Cardiac fibroblast (primary cell): ENCODE measurements at regions not wholly inside any gene's neighbourhood (a gene's known extent, or its start where the extent isn't known, plus 50 kb on each side); places are given as distances from the start of the nearest gene placed in this dataset.

ENCODE experiments used
- DNase-seq, 2 donors: peaks; one replicate each; pipeline versions ENCODE4 v3.0.0 to v3.0.0-alpha.2; 2010; ENCODE audit warnings: low read depth in 2 of 2
- H3K4me3 ChIP-seq, 2 donors: replicated peaks in 1 of 2; 1 replicate in 1 of 2; 2 replicates in 1 of 2; pipeline ENCODE4 v1.5.1; 2011; ENCODE audit warnings: low read depth in 2 of 2, low read length in 2 of 2, mild to moderate bottlenecking in 2 of 2, moderate library complexity in 1 of 2
- TF ChIP-seq, protein P1 (sequence below): IDR thresholded peaks from one replicate; pipeline ENCODE4 v1.5.1; 2011; ENCODE audit warnings: low read depth, mild to moderate bottlenecking, low read length, inconsistent platforms

DNA sequence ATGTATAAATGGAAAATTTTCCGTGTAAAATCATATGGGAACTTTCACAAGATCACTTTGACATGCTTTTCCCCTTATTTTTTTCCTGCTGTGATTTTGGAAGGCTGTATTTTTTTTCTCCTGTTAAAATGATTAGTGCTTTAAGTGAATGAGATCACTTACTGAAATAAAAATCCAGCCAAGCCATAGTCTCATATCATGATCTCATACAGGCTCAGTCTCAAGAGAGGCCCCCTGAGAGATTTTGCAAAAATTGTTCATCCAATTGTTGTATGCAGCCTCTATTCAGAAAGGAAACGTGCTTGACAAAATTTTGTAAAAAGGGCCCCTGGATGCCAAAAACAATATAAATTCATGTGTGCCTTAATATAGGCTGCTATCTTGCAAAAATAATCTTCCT, 528.2 kb downstream of the HDGFL1 start:
- no peak overlapping the region for H3K4me3 ChIP-seq
- DNase-seq = peak in 1 of 2 donors; percentile 28
- TF ChIP-seq, protein P1, sequence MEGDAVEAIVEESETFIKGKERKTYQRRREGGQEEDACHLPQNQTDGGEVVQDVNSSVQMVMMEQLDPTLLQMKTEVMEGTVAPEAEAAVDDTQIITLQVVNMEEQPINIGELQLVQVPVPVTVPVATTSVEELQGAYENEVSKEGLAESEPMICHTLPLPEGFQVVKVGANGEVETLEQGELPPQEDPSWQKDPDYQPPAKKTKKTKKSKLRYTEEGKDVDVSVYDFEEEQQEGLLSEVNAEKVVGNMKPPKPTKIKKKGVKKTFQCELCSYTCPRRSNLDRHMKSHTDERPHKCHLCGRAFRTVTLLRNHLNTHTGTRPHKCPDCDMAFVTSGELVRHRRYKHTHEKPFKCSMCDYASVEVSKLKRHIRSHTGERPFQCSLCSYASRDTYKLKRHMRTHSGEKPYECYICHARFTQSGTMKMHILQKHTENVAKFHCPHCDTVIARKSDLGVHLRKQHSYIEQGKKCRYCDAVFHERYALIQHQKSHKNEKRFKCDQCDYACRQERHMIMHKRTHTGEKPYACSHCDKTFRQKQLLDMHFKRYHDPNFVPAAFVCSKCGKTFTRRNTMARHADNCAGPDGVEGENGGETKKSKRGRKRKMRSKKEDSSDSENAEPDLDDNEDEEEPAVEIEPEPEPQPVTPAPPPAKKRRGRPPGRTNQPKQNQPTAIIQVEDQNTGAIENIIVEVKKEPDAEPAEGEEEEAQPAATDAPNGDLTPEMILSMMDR = no peak

GRCh38 chr6:23106951-23107350, 537.6 kb downstream of the HDGFL1 start:
- peak; percentile 2 to 75 for DNase-seq
- TF ChIP-seq, protein P1 = no peak
- H3K4me3 ChIP-seq = no peak overlapping the region

GRCh38 chr6:23111984-23112383, 542.6 kb downstream of the HDGFL1 start:
- no peak overlapping the region for H3K4me3 ChIP-seq
- DNase-seq = peak in 1 of 2 donors; percentile 57
- TF ChIP-seq, protein P1 = no peak

GRCh38 chr6:23114812-23115504, 545.6 kb downstream of the HDGFL1 start:
- TF ChIP-seq, protein P1 = no peak
- no peak for DNase-seq
- no peak overlapping the region for H3K4me3 ChIP-seq

DNA sequence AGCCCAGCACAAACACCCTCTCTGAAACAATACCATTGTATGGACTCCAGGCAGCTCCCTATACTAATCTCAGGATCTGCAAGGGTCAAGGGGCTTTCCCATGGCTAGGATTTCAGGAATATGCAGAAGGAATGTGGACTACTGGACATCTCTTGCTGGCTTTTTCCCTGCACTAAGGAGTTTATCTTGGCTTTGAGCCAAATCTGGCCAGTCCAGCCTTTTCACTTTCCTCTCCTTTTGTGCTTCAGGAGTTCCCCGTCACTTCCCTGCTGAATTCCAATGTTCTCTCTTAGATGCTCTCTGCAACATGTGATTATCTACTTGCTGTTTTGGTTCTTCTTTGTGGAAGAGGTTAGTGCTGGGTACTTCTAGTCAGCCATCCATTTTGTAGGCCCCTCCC, 568.2 kb downstream of the HDGFL1 start:
- H3K4me3 ChIP-seq = no peak overlapping the region
- peak; percentile 18 to 36 for DNase-seq

DNA sequence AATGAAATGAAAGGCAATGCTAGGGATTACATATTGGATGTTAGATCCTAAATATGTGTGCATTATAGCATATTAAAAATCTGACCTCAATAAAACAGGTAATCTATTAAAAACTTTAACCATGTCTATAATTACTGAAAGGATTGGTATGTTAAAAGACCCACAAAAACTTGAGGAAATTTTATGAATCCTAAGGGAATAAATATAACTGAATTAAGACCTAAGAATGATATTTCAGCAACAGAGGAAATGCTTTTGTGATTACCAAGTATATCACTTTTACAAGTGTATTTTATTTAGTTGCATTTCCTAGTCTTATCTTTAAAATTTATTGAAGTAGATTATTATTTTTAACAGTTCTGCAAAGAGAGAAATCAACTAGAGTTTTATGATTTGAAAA, 571.5 kb downstream of the HDGFL1 start:
- H3K4me3 ChIP-seq = no peak overlapping the region
- TF ChIP-seq, protein P1 = no peak
- peak in 1 of 2 donors; percentile 10 for DNase-seq

More for the DNA sequence above, 568.2 kb downstream of the HDGFL1 start:
- TF ChIP-seq, protein P1 = no peak

DNA sequence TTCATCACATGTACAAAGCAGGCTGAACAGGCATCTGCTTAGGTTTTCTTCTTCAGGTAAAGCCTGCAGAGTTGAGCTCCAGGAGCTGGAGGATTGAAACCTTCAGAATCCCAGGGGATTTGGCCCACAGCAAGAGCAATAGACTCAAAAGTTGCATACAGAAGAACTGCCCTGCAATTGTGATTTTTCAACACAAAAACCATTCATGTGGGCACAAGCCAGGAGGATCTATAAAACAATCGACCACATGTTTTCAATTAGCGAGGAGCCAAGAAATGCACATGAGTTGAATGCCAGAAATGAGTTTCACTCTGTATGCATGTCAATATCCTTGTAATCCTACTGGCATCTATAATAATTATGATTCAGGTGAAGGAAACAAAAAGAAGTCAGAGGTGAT, 576.4 kb downstream of the HDGFL1 start:
- TF ChIP-seq, protein P1 = no peak
- DNase-seq = no peak
- H3K4me3 ChIP-seq = no peak overlapping the region
